ENCODE measurements at regions not wholly inside any gene's neighbourhood (a gene's known extent, or its start where the extent isn't known, plus 50 kb on each side); places are given as distances from the start of the nearest gene placed in this dataset.
"Not testable (repeated sequence)": the region's sequence is repeated elsewhere in the genome, so short reads cannot be mapped to it uniquely, and the experiment has no call there.

DNA sequence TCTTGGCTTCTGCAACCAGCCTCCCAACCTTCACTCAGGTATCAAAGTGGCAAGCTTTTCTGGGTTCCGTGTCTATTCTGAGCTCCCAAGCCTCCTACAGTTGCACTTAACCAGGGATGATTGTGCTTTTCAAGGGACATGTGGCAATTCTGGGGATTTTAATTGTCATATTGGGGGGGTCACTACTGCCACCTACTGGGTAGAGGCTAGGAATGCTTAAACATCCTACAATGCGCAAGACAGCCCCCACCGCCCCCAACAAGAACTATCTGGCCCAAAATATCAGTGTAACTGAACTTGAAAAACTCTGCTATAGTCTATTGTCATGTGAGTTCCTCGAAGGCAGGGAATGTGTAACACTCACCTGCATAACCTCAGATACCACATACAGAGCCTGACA, 129.3 kb upstream of the RRN3 start:
- not testable (repeated sequence) for H3K4me3 ChIP-seq, H3K9ac ChIP-seq, H3K4me1 ChIP-seq, H3K9me3 ChIP-seq, H3K4me2 ChIP-seq, H4K20me1 ChIP-seq, H3K36me3 ChIP-seq, H3K27ac ChIP-seq, H3K27me3 ChIP-seq

DNA sequence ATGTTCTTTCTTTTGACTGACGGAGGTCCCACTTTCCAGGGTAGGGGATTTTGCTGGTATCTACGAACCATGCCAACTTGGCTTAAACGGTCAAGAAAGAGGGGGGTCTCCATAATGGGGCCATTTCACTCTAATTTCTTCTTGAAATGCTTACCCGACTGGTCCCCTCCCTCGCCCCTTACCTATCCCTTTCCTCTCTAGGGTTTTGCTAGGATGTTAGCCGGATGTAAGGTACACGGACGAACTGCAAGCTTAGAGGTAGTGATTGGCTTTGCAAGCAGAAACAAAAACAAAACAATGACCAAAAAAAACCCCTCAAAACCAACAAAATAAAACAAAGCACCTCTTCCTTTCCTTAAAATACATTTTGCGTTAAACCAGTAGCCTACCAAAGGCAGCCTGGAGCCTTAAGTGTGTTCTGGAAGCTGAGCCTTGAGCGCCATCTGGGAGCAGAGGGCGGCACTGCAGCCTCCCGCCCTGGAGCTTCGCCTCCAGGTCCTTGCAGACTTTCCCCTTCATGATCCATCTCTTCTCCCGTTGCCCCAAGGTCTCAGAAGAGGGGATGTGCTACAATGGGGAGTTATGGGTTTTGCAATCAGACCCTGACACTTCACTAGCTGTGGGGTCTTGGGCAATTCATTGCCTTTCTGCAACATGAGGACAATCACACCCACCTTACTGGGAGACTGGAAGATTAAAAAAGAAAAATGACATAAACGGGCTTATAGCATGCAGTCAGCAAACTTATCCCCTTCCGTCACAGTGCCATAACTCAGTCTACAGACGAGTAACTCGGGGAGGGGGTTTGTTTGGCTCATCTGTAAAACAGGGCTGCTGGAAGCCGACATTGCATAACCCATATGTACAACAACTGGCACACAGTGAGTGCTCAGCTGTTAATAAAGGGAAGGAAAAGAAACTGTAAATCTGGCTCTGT, 125.9 kb upstream of the RRN3 start:
- not testable (repeated sequence) for H3K27ac ChIP-seq, H3K9me3 ChIP-seq, H3K27me3 ChIP-seq, H3K9ac ChIP-seq, H3K4me2 ChIP-seq, H4K20me1 ChIP-seq, H3K36me3 ChIP-seq, H3K4me3 ChIP-seq, H3K4me1 ChIP-seq

DNA sequence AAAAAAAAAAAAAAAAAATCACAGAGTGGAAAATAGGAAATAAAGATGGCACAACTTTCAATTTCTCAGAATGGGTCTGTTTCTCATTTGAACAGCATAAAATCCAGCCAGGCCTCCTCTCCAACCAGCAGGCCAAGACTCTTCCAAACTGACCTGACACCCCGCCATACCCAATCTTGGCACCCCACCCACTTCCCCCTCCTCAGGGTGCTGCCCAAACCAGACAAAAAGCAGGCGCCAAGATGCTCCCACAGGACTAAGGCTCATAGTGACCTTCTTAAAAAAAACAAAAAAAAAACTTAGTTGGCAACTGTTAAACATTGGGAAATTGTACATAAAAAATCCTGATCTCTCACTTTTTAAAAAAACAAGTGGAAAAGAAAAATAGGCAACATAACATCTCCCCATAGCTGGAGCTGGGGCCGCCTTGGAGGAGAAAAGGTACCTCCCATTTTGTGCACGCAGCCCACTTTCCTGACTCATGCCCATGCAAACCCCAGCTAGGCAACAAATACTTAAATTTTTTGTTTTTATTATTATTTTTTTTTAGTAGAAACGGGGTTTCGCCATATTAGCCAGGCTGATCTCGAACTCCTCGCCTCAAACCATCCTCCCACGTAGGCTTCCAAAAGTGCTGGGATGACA, 124.9 kb upstream of the RRN3 start:
- not testable (repeated sequence) for H3K4me1 ChIP-seq, H3K36me3 ChIP-seq, H4K20me1 ChIP-seq, H3K27ac ChIP-seq, H3K9me3 ChIP-seq, H3K4me3 ChIP-seq, H3K4me2 ChIP-seq, H3K27me3 ChIP-seq, H3K9ac ChIP-seq

DNA sequence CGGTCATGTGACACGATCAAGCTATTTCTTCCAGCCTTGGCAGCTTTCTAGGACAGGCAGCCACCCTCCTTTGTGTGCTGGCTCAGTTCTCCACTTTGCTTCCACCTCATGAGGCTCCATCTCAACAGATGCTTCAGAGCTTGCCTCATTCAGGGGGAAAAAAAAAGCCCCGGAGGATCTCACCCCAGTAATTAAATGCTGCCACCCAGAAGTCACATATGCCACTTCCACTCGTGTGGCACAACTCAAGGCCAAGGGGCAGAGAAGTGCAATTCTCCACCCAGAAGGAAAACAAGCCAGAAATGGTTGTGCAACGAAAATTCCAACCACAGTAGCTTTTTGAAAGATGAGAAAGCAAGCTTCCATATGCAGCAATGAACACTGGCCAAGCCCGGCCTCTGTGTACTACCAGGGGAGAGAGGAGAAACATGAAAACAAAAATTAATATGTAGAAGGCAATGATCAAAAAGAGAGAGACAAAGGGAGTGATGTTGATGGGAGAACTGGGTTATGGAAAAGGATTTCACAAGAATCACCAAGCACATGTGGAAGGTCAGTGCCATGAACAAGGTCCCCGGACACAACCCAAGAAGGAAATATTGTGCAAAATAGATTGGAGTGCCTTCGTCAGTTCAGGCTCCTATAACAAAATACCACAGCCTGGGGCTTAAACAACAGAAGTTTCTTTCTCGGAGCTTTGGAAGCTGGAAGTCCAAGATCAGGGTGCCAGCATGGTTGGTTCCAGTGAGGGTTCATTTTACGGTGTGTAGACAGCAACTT, 113.3 kb upstream of the RRN3 start:
- H3K27me3 ChIP-seq, H3K36me3 ChIP-seq, H3K9ac ChIP-seq, H3K4me3 ChIP-seq, H3K4me2 ChIP-seq, H3K9me3 ChIP-seq, H4K20me1 ChIP-seq, H3K27ac ChIP-seq: not testable (repeated sequence)
- peaks cover 12% of the 10 kb centered on the region for H3K4me1 ChIP-seq

DNA sequence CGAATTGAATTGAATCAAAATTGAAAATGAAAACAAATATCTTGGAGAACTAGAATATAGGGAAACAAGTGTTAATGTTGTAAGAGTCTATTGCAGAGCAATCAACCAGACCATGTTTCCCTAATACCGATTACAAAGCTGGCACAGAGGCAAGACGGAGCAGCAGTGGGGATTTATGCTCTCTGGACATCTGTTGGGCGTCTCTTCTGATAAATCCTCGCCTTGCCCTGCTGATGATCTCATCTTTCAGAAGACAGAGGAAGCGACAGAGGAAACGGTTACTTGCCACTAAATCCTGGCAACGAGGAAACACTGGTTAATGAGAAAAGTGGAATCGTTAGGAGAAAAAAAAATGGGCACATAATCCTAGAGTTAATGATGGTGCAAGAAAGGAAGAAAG, 112.4 kb upstream of the RRN3 start:
- not testable (repeated sequence) for H3K27ac ChIP-seq, H4K20me1 ChIP-seq, H3K4me3 ChIP-seq, H3K27me3 ChIP-seq, H3K36me3 ChIP-seq, H3K4me2 ChIP-seq, H3K9me3 ChIP-seq, H3K9ac ChIP-seq
- H3K4me1 ChIP-seq, result peaks cover 12% of the 10 kb centered on the region

DNA sequence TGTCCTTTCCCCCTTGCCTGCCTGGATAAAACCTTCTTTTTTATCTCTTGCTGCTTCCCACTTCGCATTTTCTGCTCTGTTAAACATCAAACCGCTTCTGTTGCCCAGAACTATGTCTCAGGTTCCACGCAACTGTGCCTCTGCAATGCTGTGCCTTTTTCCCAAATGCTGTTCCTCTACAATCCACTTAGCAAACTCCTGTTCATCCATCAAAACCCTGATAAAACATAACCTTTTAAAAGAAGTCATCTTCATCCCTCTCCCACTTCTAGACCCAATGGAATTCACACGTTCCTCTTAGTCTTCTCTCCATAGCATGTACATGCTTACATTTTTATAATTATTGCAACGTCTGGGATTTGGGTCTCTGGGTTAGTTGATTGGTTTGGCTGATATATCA, 111.9 kb upstream of the RRN3 start:
- not testable (repeated sequence) for H3K4me3 ChIP-seq, H3K27ac ChIP-seq, H4K20me1 ChIP-seq, H3K9ac ChIP-seq, H3K9me3 ChIP-seq, H3K27me3 ChIP-seq, H3K36me3 ChIP-seq
- Histone ChIP-seq H3K4me1 (peaks cover 12% of the 10 kb centered on the region), H3K4me2 (peak overlapping the region; percentile 59)

DNA sequence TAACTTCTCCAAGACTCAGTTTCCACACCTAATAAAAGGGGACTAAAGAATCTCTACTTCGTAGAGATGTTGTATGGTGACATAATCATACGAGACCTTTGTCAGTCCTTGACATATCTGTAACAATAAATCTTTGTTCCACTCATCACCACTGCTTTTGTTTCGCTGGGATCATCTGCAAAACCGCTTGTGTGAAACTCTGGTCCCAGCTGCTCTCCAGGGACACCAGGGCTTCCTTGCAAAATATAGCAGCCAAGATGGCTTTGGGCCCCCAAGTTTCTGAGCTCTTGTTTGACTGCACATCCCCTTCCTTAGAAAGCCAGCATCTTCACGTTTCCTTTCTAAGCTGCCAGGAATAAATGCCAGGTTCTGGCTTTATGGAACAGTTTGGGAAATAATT, 110.5 kb upstream of the RRN3 start:
- H3K27me3 ChIP-seq, H3K9ac ChIP-seq, H3K36me3 ChIP-seq, H3K4me3 ChIP-seq, H3K4me2 ChIP-seq, H3K9me3 ChIP-seq, H4K20me1 ChIP-seq, H3K27ac ChIP-seq: not testable (repeated sequence)
- peaks cover 12% of the 10 kb centered on the region for H3K4me1 ChIP-seq

DNA sequence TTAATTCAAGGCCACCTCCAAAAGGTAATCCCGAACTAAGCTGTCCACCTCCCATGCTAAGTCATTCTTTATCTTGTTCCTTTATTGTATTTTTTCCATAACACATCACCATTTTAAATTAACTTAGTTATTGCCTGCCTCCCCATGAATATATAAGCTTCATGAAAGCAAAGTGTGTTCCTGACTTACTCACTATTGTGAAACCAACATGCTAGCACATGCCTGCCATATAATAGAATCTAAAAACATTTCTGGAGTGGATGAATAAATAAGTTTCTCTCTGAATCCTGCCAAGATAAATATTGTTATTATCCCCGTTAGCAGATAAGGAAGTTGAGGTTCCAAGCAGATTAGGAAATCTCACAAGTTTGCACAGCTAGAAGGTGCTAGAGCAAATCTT, 98.7 kb upstream of the RRN3 start:
- not testable (repeated sequence) for H3K4me3 ChIP-seq, H3K27me3 ChIP-seq, H3K27ac ChIP-seq, H3K4me2 ChIP-seq, H3K9ac ChIP-seq, H3K4me1 ChIP-seq, H4K20me1 ChIP-seq, H3K36me3 ChIP-seq, H3K9me3 ChIP-seq

DNA sequence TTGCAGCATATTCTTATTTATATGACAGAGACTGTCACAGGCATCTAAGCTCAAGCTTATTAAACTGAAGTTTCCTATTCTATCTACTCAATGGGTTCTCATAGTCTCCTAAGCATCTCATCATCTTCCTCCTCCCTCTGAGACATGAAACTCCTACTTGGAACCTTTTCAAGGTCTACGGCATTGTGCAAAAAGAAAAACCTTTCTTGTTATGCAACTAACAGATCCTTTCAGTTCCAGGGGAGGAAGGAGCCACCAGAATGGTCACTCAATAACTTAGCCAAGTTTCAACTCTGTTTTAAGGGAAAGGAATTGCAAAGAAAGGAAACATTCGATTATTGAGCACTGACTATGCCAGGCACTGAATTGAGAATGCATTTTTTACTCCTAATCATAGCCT, 98.1 kb upstream of the RRN3 start:
- H3K4me1 ChIP-seq, H3K36me3 ChIP-seq, H3K27ac ChIP-seq, H3K27me3 ChIP-seq, H3K4me3 ChIP-seq, H4K20me1 ChIP-seq, H3K9ac ChIP-seq, H3K9me3 ChIP-seq, H3K4me2 ChIP-seq: not testable (repeated sequence)

DNA sequence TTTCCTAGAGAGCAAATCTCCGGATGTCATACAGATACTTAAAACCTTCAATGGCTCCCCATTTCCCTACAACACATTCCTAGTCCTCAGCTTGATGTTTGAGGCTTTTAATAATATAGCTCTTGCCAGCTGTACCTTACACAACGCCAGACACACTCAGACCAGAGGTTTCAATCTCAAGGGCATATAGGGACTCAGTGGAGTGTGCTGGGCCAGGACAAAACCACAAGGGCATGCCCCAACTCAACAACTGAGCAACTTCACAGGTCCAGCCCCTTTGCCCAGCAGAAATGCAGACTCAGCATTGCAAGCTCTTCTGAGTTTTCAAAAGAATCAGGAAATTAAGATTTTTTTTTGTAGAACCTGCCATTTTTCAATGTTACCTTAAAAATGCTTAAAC, 95.4 kb upstream of the RRN3 start:
- not testable (repeated sequence) for H4K20me1 ChIP-seq, H3K4me1 ChIP-seq, H3K4me3 ChIP-seq, H3K36me3 ChIP-seq, H3K27me3 ChIP-seq, H3K27ac ChIP-seq, H3K9ac ChIP-seq, H3K9me3 ChIP-seq, H3K4me2 ChIP-seq

All from BLaER1 (cell line).